OCI-LY3 (cell line): ENCODE measurements at regions not wholly inside any gene's neighbourhood (a gene's known extent, or its start where the extent isn't known, plus 50 kb on each side); places are given as distances from the start of the nearest gene placed in this dataset.

Experiments
- H2AFZ ChIP-seq: fragments of 200-600, 300-600 bp; shearing (Covaris generic); 2 replicates; pipeline ENCODE4 v1.6.0; 2014; ENCODE audit warnings: antibody characterized with exemption, low read depth, low read length
- H3K27ac ChIP-seq: fragments of 200-600, 300-600 bp; sonication (generic); 2 replicates; pipeline ENCODE4 v1.5.1; 2014; ENCODE audit warnings: mild to moderate bottlenecking, low read length, moderate library complexity, mixed read lengths
- H3K27me3 ChIP-seq: fragments of 200-600, 300-600 bp; sonication (generic); 2 replicates; pipeline ENCODE4 v1.6.1; 2014; ENCODE audit warnings: low read depth, low read length, mixed read lengths
- H3K36me3 ChIP-seq: fragments of 200-600, 300-600 bp; sonication (generic); replicated peaks from 2 replicates; pipeline ENCODE3; 2014; ENCODE audit warnings: low read depth, low read length, mixed read lengths
- H3K4me1 ChIP-seq: fragments of 300-600, 200-600 bp; sonication (generic); 2 replicates; pipeline ENCODE4 v1.6.1; 2014; ENCODE audit warnings: low read length, mixed read lengths
- H3K4me2 ChIP-seq: fragments of 200-600, 300-600 bp; sonication (generic); 2 replicates; pipeline ENCODE4 v1.6.1; 2014; ENCODE audit warnings: low read length, mixed read lengths
- H3K4me3 ChIP-seq: fragments of 300-600, 200-600 bp; sonication (generic); 2 replicates; pipeline ENCODE4 v1.5.1; 2014; ENCODE audit warnings: antibody characterized with exemption, mild to moderate bottlenecking, low read length, moderate library complexity
- H3K79me2 ChIP-seq: fragments of 300-600, 200-600 bp; shearing (Covaris generic); 2 replicates; pipeline ENCODE4 v1.6.1; 2014; ENCODE audit warnings: mild to moderate bottlenecking, low read length, mixed read lengths
- H3K9ac ChIP-seq: fragments of 300-600, 200-600 bp; shearing (Covaris generic); 2 replicates; pipeline ENCODE4 v1.6.0; 2014; ENCODE audit warnings: mild to moderate bottlenecking, low read length, moderate library complexity
- H3K9me3 ChIP-seq: fragments of 200-600, 300-600 bp; shearing (Covaris generic); 2 replicates; pipeline ENCODE4 v1.6.1; 2014; ENCODE audit warnings: low read length, mixed read lengths; ENCODE audit not compliant: insufficient read depth
- H4K20me1 ChIP-seq: fragments of 200-600, 300-600 bp; sonication (generic); 2 replicates; pipeline ENCODE4 v1.6.1; 2016; ENCODE audit warnings: low read length, mixed read lengths; ENCODE audit not compliant: insufficient read depth
- CTCF ChIP-seq: fragments of 200-600, 300-600 bp; sonication (generic); IDR thresholded peaks from 2 replicates; pipeline ENCODE4 v1.5.1; 2014; ENCODE audit warnings: antibody characterized with exemption, low read length, low read depth
- EZH2phosphoT487 ChIP-seq: fragments of 200-600 bp; shearing (Covaris generic); IDR thresholded peaks from 2 replicates; pipeline ENCODE4 v1.6.1; 2018; ENCODE audit warnings: antibody characterized with exemption, mixed run types, low read depth

GRCh38 chr22:48678171-48679135 lies 1149.2 kb downstream of the BRD1 start:
- H3K4me2 ChIP-seq, result no peak overlapping the region
- H3K4me1 ChIP-seq, result no peaks in the 10 kb centered on the region
- no peaks in the 10 kb centered on the region for H3K36me3 ChIP-seq
- H3K79me2 ChIP-seq, result no peaks in the 10 kb centered on the region
- no peaks in the 10 kb centered on the region for H4K20me1 ChIP-seq
- no peaks in the 10 kb centered on the region for H3K27me3 ChIP-seq
- no peak overlapping the region for H3K27ac ChIP-seq
- H3K9me3 ChIP-seq, result no peaks in the 10 kb centered on the region
- TF ChIP-seq EZH2phosphoT487, result no peak
- TF ChIP-seq CTCF, result no peak
- no peak overlapping the region for H3K4me3 ChIP-seq
- no peak overlapping the region for H3K9ac ChIP-seq
- H2AFZ ChIP-seq, result no peak overlapping the region

- Histone ChIP-seq H3K36me3 (no peaks in the 10 kb centered on the region), H3K4me1 (no peaks in the 10 kb centered on the region), H3K79me2 (no peaks in the 10 kb centered on the region), H3K9ac (no peak overlapping the region), H3K4me2 (no peak overlapping the region), H3K27ac (no peak overlapping the region), H4K20me1 (no peaks in the 10 kb centered on the region), H3K27me3 (no peaks in the 10 kb centered on the region), H2AFZ (no peak overlapping the region), H3K4me3 (no peak overlapping the region), H3K9me3 (no peaks in the 10 kb centered on the region)
- TF ChIP-seq CTCF (no peak), EZH2phosphoT487 (no peak)
Observed at GRCh38 chr22:48677621-48678020, 1150.1 kb downstream of the BRD1 start.

GRCh38 chr22:48677168-48677520 lies 1150.5 kb downstream of the BRD1 start:
- no peak overlapping the region for H2AFZ ChIP-seq
- no peak overlapping the region for H3K9ac ChIP-seq
- H3K4me3 ChIP-seq, result no peak overlapping the region
- no peaks in the 10 kb centered on the region for H3K79me2 ChIP-seq
- H3K27me3 ChIP-seq, result no peaks in the 10 kb centered on the region
- TF ChIP-seq EZH2phosphoT487 (no peak), CTCF (no peak)
- no peaks in the 10 kb centered on the region for H3K9me3 ChIP-seq
- no peak overlapping the region for H3K27ac ChIP-seq
- H4K20me1 ChIP-seq, result no peaks in the 10 kb centered on the region
- H3K36me3 ChIP-seq, result no peaks in the 10 kb centered on the region
- no peak overlapping the region for H3K4me2 ChIP-seq
- no peaks in the 10 kb centered on the region for H3K4me1 ChIP-seq

- Histone ChIP-seq H3K36me3 (no peaks in the 10 kb centered on the region), H3K4me1 (no peaks in the 10 kb centered on the region), H3K27me3 (no peaks in the 10 kb centered on the region), H3K9me3 (no peaks in the 10 kb centered on the region), H3K27ac (no peak overlapping the region), H3K4me3 (no peak overlapping the region), H3K4me2 (no peak overlapping the region), H3K9ac (no peak overlapping the region), H4K20me1 (no peaks in the 10 kb centered on the region), H3K79me2 (no peaks in the 10 kb centered on the region), H2AFZ (no peak overlapping the region)
- TF ChIP-seq CTCF, result no peak
- TF ChIP-seq EZH2phosphoT487, result no peak
Observed at GRCh38 chr22:48676266-48677167, 1151.2 kb downstream of the BRD1 start.
